ENCODE measurements at regions not wholly inside any gene's neighbourhood (a gene's known extent, or its start where the extent isn't known, plus 50 kb on each side); places are given as distances from the start of the nearest gene placed in this dataset.
"Not testable (repeated sequence)": the region's sequence is repeated elsewhere in the genome, so short reads cannot be mapped to it uniquely, and the experiment has no call there.

GRCh38 chr21:14008006-14008405 lies 202.7 kb downstream of the LIPI start:
- DNase-seq, result not testable (repeated sequence)

DNA sequence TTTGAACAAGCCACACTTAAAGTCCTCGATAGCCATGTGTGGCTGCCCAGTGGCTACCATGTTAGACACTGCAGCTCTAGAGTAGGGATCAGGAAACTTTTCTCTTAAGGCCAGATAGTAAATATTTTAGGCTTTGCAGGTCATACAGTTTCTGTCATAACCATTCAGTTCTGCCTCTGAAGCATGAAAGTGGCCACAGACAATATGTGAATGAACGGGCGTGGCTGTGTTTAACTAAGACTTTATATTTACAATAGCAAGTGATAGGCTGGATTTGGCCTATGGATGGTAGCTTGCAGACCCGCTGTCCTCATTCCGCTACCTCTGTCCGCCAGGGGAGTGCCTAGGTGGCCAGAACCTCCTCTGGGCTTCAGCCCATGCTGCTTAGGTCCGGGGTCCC lies 204.6 kb downstream of the LIPI start:
- not testable (repeated sequence) for DNase-seq

- DNase-seq, result not testable (repeated sequence)
These were observed 223.5 kb downstream of the LIPI start for GRCh38 chr21:13986996-13987958.

DNA sequence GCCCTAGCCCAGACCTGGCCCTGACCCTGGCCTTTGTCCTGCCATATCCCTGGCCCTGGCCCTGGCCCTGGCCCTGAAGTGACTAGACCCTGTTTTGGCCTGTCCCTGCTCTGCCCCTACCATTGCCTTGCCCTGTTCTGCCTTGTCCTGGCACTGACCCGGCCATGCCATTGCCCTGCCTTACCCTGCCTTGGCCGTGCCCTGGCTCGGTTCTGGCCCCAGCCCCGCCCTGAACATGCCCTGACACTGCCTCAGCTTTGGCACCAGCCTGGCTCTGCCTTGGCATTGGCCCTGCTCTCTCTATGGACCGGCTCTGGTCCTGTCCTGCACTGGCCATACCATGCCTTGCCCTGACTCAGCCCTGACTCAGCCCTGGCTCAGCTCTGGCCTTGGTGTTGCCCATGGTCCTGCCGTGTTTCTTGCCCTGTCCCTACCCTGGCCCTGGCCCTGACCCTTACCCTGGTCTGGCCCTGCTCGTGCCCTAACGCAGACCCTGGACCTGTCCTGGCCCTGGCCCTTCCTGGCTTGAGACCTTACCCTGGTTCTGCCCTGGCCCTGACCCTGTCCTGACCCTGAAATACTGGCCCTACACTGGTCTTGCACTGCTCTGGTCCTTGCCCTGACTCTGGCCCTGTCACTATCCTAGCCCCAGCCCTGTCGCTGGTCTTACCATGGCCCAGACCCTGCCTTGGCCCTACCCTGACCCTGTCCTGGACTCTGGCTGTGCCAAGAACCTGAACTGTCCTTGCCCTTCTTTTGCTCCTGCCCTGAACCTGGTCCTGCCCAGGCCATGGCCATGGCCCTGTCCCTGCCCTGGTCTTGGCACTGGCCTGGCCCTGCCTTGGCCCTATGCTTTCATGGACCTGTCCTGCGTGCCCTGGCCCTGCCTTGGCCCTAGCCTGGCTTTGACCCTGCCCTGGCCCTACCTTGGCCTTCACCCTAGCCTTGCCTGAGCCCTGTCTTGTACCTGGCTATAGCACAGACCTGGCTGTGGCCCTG lies 224.6 kb downstream of the LIPI start:
- DNase-seq, result not testable (repeated sequence)

GRCh38 chr21:13985137-13985864 lies 225.5 kb downstream of the LIPI start:
- not testable (repeated sequence) for DNase-seq

DNA sequence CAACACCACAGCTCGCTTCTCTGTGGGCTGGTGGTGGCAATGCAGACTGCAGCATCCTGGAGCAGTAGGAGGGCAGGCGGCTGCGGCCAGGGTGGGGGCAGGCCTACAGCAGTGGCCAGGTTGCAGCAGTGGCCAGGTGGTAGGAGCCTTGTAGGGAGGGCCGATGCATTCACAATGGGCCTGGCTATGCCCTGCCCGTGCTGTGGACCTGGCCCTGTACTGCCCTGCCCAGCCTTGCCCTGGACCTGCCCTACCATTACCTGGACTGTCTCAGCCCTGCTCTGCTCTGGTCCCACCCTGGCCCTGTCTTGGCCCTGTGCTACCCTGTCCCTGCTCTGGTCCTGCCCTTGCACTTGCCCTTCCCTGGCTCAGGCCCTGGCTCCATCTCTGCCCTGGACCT lies 226.0 kb downstream of the LIPI start:
- not testable (repeated sequence) for DNase-seq

DNA sequence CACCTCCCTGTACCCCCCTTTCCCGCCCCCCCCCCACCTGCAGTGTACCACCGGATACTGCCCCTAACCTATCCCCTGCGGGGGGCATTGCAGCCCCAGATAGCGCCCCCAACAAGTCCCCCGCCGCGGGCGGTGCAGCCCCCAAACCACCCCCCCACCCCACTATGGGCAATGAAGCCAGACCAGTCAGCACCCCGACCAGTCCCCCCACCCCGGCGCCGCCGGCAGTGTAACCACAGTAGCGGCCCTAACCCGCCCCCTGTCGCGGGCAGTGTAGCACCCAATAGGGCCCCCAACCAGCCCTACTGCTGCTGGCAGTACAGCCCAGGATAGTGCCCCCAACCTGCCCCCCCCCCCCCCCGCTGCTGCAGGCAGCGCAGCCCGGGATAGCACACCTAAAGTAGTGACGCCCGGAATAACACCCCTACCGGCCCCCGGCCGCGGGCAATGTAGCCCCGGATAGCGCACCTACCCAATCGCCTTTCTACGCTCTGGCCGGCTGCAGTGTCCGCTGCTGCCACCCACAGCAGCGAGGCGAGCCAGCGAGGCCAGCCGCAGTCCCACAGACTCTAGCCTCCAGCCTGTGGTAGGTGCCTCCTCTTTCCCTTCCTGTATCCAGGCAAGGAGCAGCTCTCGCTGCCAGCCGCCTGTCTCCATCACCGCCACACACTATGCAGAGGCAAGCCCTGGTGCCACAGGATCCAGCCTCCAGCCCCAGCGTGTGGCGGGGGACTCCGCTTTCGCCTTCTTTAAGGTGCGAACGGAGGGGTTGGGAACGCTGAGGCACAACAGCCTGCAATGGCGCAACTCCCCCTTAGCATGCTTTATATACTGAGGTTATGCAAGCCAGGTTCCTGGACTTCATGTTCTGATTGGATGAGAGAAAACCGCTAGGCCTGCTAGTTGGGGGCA lies 229.3 kb downstream of the LIPI start:
- DNase-seq, result not testable (repeated sequence)

- DNase-seq, result not testable (repeated sequence)
These were observed 230.6 kb downstream of the LIPI start for GRCh38 chr21:13980115-13980662.

DNA sequence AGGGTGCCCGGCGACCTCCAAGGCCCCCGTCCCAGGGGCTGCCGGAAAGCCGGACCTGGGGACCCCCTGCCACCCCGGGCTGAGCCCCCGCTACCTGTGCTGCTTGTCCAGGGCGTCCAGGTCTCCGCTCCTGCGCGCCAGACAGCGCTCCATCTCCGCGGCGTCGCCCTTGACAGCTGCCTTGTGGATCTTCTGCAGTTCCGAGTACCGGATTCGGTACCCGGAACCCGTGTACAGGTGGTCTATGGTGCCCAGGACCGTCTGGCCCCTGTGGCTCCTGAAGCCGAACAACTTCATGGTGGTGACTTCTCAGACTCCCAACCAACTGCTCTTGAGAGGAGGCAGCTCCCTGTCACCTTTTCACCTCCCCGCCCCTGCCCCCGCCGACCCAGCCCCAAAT lies 231.1 kb downstream of the LIPI start:
- DNase-seq, result not testable (repeated sequence)

GRCh38 chr21:13974582-13974981 lies 236.2 kb downstream of the LIPI start:
- not testable (repeated sequence) for DNase-seq

GRCh38 chr21:13969853-13970252 lies 240.9 kb downstream of the LIPI start:
- not testable (repeated sequence) for DNase-seq

GRCh38 chr21:13969002-13969401 lies 241.8 kb downstream of the LIPI start:
- DNase-seq, result not testable (repeated sequence)

DNA sequence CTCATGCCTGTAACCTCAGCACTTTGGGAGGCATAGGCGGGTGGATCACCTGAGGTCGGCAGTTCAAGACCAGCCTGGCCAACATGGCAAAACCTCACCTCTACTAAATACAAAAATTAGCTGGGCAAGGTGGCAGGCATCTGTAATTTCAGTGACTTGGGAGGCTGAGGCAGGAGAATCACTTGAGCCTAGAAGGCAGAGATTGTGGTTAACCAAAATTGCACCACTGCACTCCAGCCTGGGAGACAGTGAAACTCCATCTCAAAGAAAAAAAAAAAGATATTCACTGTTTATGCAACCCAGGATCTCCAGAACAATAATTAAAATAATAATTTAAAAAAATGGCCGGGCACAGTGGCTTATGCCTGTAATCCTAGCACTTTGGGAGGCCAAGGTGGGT lies 247.5 kb downstream of the LIPI start:
- DNase-seq, result not testable (repeated sequence)

- DNase-seq, result no peak
These were observed 273.5 kb downstream of the LIPI start for GRCh38 chr21:13937236-13937635.

DNA sequence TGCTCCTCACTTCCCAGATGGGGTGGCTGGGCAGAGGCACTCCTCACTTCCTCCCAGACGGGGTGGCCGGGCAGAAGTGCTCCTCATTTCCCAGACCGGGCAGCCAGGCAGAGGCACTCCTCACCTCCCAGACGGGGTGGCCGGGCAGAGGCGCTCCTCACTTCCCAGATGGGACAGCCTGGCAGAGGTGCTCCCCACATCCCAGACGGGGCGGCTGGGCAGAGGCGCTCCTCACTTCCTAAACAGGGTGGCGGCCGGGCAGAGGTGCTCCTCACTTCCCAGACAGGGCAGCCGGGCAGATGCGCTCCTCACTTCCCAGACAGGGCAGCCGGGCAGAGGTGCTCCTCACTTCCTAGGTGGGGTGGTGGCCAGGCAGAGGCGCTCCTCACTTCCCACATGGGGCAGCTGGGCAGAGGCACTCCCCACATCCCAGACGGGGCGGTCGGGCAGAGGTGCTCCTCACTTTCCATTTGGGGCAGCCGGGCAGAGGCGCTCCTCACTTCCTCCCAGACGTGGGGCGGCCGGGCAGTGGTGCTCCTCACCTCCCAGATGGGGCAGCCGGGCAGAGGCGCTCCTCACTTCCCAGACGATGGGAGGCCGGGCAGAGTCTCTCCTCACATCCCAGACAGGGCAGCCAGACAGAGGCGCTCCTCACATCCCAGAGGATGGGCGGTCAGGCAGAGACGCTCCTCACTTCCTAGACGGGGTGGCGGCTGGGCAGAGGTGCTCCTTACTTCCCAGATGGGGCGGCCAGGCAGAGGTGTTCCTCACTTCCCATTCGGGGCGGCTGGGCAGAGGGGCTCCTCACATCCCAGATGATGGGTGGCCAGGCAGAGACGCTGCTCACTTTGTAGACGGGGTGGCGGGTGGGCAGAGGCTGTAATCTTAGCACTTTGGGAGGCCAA lies 274.5 kb downstream of the LIPI start:
- DNase-seq, result not testable (repeated sequence)

DNA sequence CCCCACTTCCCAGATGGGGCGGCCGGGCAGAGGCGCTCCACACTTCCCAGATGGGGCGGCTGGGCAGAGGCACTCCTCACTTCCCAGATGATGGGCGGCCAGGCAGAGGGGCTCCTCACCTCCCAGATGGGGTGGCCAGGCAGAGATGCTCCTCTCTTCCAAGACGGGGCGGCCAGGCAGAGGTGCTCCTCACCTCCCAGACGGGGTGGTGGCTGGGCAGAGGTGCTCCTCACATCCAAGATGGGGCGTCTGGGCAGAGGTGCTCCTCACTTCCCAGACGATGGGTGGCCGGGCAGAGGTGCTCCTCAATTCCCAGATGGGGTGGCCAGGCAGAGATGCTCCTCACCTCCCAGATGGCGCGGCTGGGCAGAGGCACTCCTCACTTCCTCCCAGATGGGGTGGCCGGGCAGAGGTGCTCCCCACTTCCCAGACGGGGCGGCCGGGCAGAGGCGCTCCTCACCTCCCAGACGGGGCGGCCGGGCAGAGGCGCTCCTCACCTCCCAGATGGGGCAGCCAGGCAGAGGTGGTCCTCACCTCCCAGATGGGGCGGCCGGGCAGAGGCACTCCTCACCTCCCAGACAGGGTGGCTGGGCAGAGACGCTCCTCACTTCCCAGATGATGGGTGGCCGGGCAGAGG lies 275.2 kb downstream of the LIPI start:
- not testable (repeated sequence) for DNase-seq

DNA sequence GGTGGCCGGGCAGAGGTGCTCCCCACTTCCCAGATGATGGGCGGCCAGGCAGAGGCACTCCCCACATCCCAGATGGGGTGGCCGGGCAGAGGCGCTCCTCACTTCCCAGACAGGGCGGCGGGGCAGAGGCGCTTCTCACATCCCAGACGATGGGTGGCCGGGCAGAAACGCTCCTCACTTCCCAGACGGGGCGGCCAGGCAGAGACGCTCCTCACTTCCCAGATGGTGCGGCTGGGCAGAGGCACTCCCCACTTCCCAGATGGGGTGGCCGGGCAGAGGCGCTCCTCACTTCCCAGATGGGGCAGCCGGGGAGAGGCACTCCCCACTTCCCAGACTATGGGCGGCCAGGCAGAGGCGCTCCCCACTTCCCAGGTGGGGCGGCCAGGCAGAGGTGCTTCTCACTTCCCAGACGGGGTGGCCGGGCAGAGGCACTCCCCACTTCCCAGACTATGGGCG lies 275.8 kb downstream of the LIPI start:
- DNase-seq, result not testable (repeated sequence)

DNA sequence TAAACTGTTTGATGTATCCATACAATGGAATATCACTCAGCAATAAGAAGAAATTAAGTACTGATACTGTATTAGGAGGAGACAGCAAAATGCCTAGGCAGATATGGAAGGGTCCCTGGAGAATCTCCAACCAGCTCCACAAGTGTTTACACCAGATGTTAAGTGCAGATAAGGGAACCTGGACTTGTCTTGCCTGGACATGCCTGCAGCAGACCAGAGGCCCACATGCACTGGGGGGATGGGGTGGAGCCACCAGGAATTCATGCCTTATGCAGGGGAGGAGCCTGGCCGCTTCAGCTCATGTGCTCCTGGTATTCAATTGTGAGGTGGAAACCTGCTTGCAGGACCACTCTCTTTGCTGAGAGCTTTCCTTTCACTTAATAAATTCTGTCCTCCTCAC lies 287.6 kb downstream of the LIPI start:
- DNase-seq, result not testable (repeated sequence)

GRCh38 chr21:13921455-13921854 lies 289.3 kb downstream of the LIPI start:
- DNase-seq, result not testable (repeated sequence)
